ENCODE measurements at regions not wholly inside any gene's neighbourhood (a gene's known extent, or its start where the extent isn't known, plus 50 kb on each side); places are given as distances from the start of the nearest gene placed in this dataset.
"Not testable (repeated sequence)": the region's sequence is repeated elsewhere in the genome, so short reads cannot be mapped to it uniquely, and the experiment has no call there.

DNA sequence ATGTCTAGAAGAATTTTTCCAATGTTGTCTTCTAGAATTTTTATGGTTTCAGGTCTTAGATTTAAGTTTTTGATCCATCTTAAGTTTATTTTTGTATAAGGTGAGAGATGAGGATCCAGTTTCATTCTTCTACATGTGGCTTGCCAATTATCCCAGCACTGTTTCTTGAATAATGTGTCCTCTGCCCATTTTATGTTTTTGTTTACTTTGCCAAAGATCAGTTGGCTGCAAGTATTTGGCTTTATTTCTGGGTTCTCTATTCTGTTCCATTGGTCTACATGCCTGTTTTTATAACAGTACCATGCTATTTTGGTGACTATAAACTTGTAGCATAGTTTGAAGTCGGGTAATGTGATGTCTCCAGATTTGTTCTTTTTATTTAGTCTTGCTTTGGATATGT is 78.2 kb upstream of the PTPN13 start:
- TF ChIP-seq CTCF (IDR thresholded peaks at IDR 0.05); ZFX (IDR thresholded peaks at IDR 0.05; ENCODE audit: borderline replicate concordance): not testable (repeated sequence)
